Gastroesophageal sphincter (tissue), 3 donors: ENCODE measurements at regions not wholly inside any gene's neighbourhood (a gene's known extent, or its start where the extent isn't known, plus 50 kb on each side); places are given as distances from the start of the nearest gene placed in this dataset.

Experiments used
- EP300 ChIP-seq: sonication (generic); formaldehyde crosslinking; IDR thresholded peaks from one replicate; pipeline ENCODE4 v1.6.1; 2017; ENCODE audit warnings: antibody characterized with exemption, mild to moderate bottlenecking
- POLR2A ChIP-seq, 2 donors: fragments of 450-650 bp; IDR thresholded peaks; one replicate each; pipeline ENCODE4 v1.6.1; 2017; ENCODE audit warnings: antibody characterized with exemption in 2 of 2, mild to moderate bottlenecking in 2 of 2, moderate library complexity in 1 of 2
- POLR2AphosphoS5 ChIP-seq: sonication (generic); formaldehyde crosslinking; IDR thresholded peaks from one replicate; pipeline ENCODE4 v1.6.1; 2017; ENCODE audit warnings: antibody characterized with exemption
- TF ChIP-seq, protein P1 (sequence below), 4 experiments: fragments of 200-600 bp in 2 of 4; fragments of 450-650 bp in 2 of 4; sonication (generic) in 1 of 4; IDR thresholded peaks; one replicate each; pipeline ENCODE4 v1.5.1; 2017 to 2019; ENCODE audit warnings: antibody characterized with exemption in 4 of 4, mild to moderate bottlenecking in 2 of 4, moderate library complexity in 2 of 4

DNA sequence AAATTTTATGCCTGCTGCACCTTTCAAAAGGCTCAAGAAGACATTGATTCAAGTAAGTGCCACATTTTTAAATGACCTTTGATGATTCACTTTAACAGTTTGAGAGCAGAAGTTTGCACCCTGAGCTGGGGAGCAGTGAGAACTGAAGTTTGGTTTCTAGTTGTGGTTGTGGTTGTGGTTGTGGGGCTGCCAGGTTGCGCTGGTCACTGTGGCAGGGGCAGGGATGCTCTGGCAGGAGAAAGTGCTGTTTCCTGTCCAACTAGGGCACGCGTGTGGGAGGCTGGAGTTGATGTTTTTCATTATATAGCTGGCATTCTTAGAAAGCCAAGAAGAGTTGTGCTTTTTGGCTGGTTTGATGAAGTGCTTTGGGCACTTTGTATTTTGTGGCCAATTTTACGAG is 339.7 kb upstream of the NR2F2 start:
- TF ChIP-seq, protein P1, sequence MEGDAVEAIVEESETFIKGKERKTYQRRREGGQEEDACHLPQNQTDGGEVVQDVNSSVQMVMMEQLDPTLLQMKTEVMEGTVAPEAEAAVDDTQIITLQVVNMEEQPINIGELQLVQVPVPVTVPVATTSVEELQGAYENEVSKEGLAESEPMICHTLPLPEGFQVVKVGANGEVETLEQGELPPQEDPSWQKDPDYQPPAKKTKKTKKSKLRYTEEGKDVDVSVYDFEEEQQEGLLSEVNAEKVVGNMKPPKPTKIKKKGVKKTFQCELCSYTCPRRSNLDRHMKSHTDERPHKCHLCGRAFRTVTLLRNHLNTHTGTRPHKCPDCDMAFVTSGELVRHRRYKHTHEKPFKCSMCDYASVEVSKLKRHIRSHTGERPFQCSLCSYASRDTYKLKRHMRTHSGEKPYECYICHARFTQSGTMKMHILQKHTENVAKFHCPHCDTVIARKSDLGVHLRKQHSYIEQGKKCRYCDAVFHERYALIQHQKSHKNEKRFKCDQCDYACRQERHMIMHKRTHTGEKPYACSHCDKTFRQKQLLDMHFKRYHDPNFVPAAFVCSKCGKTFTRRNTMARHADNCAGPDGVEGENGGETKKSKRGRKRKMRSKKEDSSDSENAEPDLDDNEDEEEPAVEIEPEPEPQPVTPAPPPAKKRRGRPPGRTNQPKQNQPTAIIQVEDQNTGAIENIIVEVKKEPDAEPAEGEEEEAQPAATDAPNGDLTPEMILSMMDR (IDR thresholded peaks at IDR 0.05) = no peak
- TF ChIP-seq POLR2A (IDR thresholded peaks at IDR 0.05) (no peak), EP300 (no peak), POLR2AphosphoS5 (no peak)
